H1 (cell line): ENCODE measurements at regions not wholly inside any gene's neighbourhood (a gene's known extent, or its start where the extent isn't known, plus 50 kb on each side); places are given as distances from the start of the nearest gene placed in this dataset.

Source experiments
- CTCF ChIA-PET: fragments of 300-600 bp; sonication (Branson Sonifier 250); formaldehyde crosslinking; loops from one replicate; lab custom pipeline; 2021; ENCODE audit not compliant: partially characterized antibody; lab: Charles Lee
- POLR2A ChIA-PET: fragments of 300-600 bp; sonication (Branson Sonifier 250); formaldehyde crosslinking; loops from one replicate; lab custom pipeline; 2021; ENCODE audit warnings: inconsistent platforms; ENCODE audit not compliant: partially characterized antibody; lab: Charles Lee
- DNase-seq, 2 experiments: peaks; one replicate each; pipeline versions ENCODE4 v3.0.0 to v3.0.0-alpha.2; 2010 to 2022; ENCODE audit warnings: low spot score in 2 of 2, low read depth in 1 of 2, mixed read lengths in 1 of 2
- FAIRE-seq: peaks from 2 replicates; lab custom pipeline; 2011; peaks lifted over from hg19 to GRCh38; lab: Jason Lieb, UNC
- H2AFZ ChIP-seq: 2 replicates; pipeline ENCODE4 v1.8.1; 2012; ENCODE audit warnings: low read length, inconsistent platforms
- H2AK5ac ChIP-seq: 2 replicates; pipeline ENCODE4 v1.6.1; 2013; ENCODE audit warnings: low read depth, low read length
- H2BK120ac ChIP-seq: replicated peaks from 2 replicates; pipeline ENCODE3; 2013; ENCODE audit warnings: low read depth, low read length, inconsistent platforms
- H2BK12ac ChIP-seq: 2 replicates; pipeline ENCODE4 v1.6.1; 2013; ENCODE audit warnings: low read depth, low read length
- H2BK15ac ChIP-seq: 2 replicates; pipeline ENCODE4 v1.6.1; 2013; ENCODE audit warnings: low read length
- H2BK20ac ChIP-seq: 2 replicates; pipeline ENCODE4 v1.6.1; 2013; ENCODE audit warnings: low read length
- H2BK5ac ChIP-seq: 2 replicates; pipeline ENCODE4 v1.6.1; 2013; ENCODE audit warnings: low read depth, low read length
- H3K14ac ChIP-seq: 2 replicates; pipeline ENCODE4 v1.6.1; 2013; ENCODE audit warnings: inconsistent platforms; ENCODE audit not compliant: insufficient read length
- H3K18ac ChIP-seq: 2 replicates; pipeline ENCODE4 v1.6.1; 2013; ENCODE audit warnings: low read length; ENCODE audit errors: extremely low read depth
- H3K23ac ChIP-seq: 2 replicates; pipeline ENCODE4 v1.6.1; 2013; ENCODE audit warnings: inconsistent platforms; ENCODE audit not compliant: insufficient read length
- H3K23me2 ChIP-seq: 2 replicates; pipeline ENCODE4 v1.6.1; 2013; ENCODE audit warnings: low read depth, low read length
- H3K27ac ChIP-seq: 2 replicates; pipeline ENCODE4 v1.6.1; 2011; ENCODE audit warnings: low read depth, low read length, inconsistent platforms
- H3K27me3 ChIP-seq, 4 experiments: replicated peaks in 1 of 4; 1 replicate in 1 of 4; 2 replicates in 3 of 4; pipeline versions ENCODE4 v1.6.1 to v1.8.1; 2011 to 2013; ENCODE audit warnings: low read length in 3 of 4, mild to moderate bottlenecking in 3 of 4, inconsistent platforms in 2 of 4, mixed read lengths in 2 of 4, moderate library complexity in 1 of 4; ENCODE audit not compliant: control insufficient read depth in 3 of 4, insufficient read depth in 3 of 4; ENCODE audit errors: extremely low read depth in 1 of 4
- H3K36me3 ChIP-seq, 4 experiments: 2 replicates each; pipeline versions ENCODE4 v1.6.1 to v1.8.1; 2011 to 2013; ENCODE audit warnings: mild to moderate bottlenecking in 4 of 4, low read length in 3 of 4, moderate library complexity in 2 of 4, control low read depth in 1 of 4, inconsistent platforms in 1 of 4; ENCODE audit not compliant: insufficient read depth in 4 of 4, control insufficient read depth in 2 of 4
- H3K4ac ChIP-seq: replicated peaks from 2 replicates; pipeline ENCODE3; 2013; ENCODE audit warnings: low read length, low read depth, mixed read lengths, inconsistent platforms; ENCODE audit not compliant: insufficient read length
- H3K4me1 ChIP-seq, 4 experiments: replicated peaks in 1 of 4; 1 replicate in 1 of 4; 2 replicates in 3 of 4; pipeline versions ENCODE4 v1.6.1 to v1.8.1; 2011 to 2013; ENCODE audit warnings: low read length in 3 of 4, inconsistent platforms in 2 of 4, mixed read lengths in 1 of 4; ENCODE audit not compliant: insufficient read depth in 4 of 4, control insufficient read depth in 3 of 4
- H3K4me2 ChIP-seq, 2 experiments: 2 replicates each; pipeline versions ENCODE4 v1.6.1 to v1.8.1; 2011 to 2013; ENCODE audit warnings: low read depth in 2 of 2, low read length in 2 of 2, control low read depth in 1 of 2, inconsistent platforms in 1 of 2, mild to moderate bottlenecking in 1 of 2; ENCODE audit not compliant: insufficient read depth in 1 of 2
- H3K4me3 ChIP-seq, 4 experiments: fragments of 200-600, 300-600 bp in 1 of 4; sonication (generic), shearing (Covaris generic), sonication (Bioruptor Twin) in 1 of 4; 2 replicates each; pipeline versions ENCODE4 v1.5.1 to v1.8.1; 2011 to 2016; ENCODE audit warnings: low read length in 4 of 4, low read depth in 3 of 4, control low read depth in 2 of 4, inconsistent platforms in 2 of 4, mild to moderate bottlenecking in 2 of 4, mixed read lengths in 1 of 4, moderate library complexity in 1 of 4; ENCODE audit not compliant: insufficient read depth in 2 of 4; ENCODE audit errors: extremely low read depth in 1 of 4
- H3K56ac ChIP-seq: replicated peaks from 2 replicates; pipeline ENCODE3; 2013; ENCODE audit warnings: low read depth, mild to moderate bottlenecking, mixed read lengths, low read length, inconsistent platforms; ENCODE audit not compliant: insufficient read length
- H3K79me1 ChIP-seq: 2 replicates; pipeline ENCODE4 v1.6.1; 2013; ENCODE audit warnings: low read depth, low read length, control low read depth
- H3K79me2 ChIP-seq, 2 experiments: 2 replicates each; pipeline versions ENCODE4 v1.6.1 to v1.8.1; 2012 to 2013; ENCODE audit warnings: low read length in 2 of 2, mild to moderate bottlenecking in 2 of 2, inconsistent platforms in 1 of 2; ENCODE audit not compliant: insufficient read depth in 2 of 2, control insufficient read depth in 1 of 2
- H3K9ac ChIP-seq, 4 experiments: replicated peaks in 1 of 4; 1 replicate in 1 of 4; 2 replicates in 3 of 4; pipeline versions ENCODE4 v1.6.1 to v1.8.1; 2011 to 2013; ENCODE audit warnings: low read depth in 3 of 4, low read length in 3 of 4, control low read depth in 2 of 4, mild to moderate bottlenecking in 2 of 4, moderate library complexity in 2 of 4, inconsistent platforms in 1 of 4; ENCODE audit errors: extremely low read depth in 1 of 4
- H3K9me3 ChIP-seq, 2 experiments: 2 replicates each; pipeline versions ENCODE4 v1.6.1 to v1.8.1; 2012 to 2013; ENCODE audit warnings: mild to moderate bottlenecking in 2 of 2, moderate library complexity in 2 of 2, control low read depth in 1 of 2, inconsistent platforms in 1 of 2, low read depth in 1 of 2, low read length in 1 of 2, mixed read lengths in 1 of 2; ENCODE audit not compliant: insufficient read depth in 2 of 2
- H4K20me1 ChIP-seq, 2 experiments: replicated peaks in 1 of 2; 2 replicates each; pipeline versions ENCODE3 to v1.8.1; 2011 to 2013; ENCODE audit warnings: inconsistent platforms in 2 of 2, low read length in 2 of 2, mild to moderate bottlenecking in 1 of 2; ENCODE audit not compliant: insufficient read depth in 2 of 2, control insufficient read depth in 1 of 2
- H4K5ac ChIP-seq: 2 replicates; pipeline ENCODE4 v1.6.1; 2013; ENCODE audit warnings: low read length, low read depth, mixed read lengths, inconsistent platforms; ENCODE audit not compliant: insufficient read length
- H4K8ac ChIP-seq: 2 replicates; pipeline ENCODE4 v1.8.0; 2013; ENCODE audit warnings: mild to moderate bottlenecking, moderate library complexity, low read length, inconsistent platforms; ENCODE audit not compliant: insufficient read depth; ENCODE audit errors: extremely low read depth
- H4K91ac ChIP-seq: replicated peaks from 2 replicates; pipeline ENCODE3; 2013; ENCODE audit warnings: low read length, mixed read lengths, inconsistent platforms; ENCODE audit not compliant: insufficient read length
- BRCA1 ChIP-seq: IDR thresholded peaks from 2 replicates; pipeline ENCODE4 v1.6.1; 2012; ENCODE audit warnings: low read depth, low read length, improper control_type of control experiment
- CBX8 ChIP-seq: fragments of 300-800, 300-1000 bp; sonication (generic); IDR thresholded peaks from 2 replicates; pipeline ENCODE4 v1.7.1; 2016; ENCODE audit warnings: low read depth, low read length, borderline replicate concordance
- CTBP2 ChIP-seq: IDR thresholded peaks from 2 replicates; pipeline ENCODE4 v1.7.0; 2011; ENCODE audit warnings: borderline replicate concordance, mild to moderate bottlenecking, moderate library complexity, mixed read lengths, low read length; ENCODE audit not compliant: insufficient read depth, insufficient read length
- HDAC2 ChIP-seq, 2 experiments: fragments of 300-600 bp in 1 of 2; sonication (generic) in 1 of 2; IDR thresholded peaks; 2 replicates each; pipeline ENCODE4 v1.6.1; 2011 to 2012; ENCODE audit warnings: low read depth in 2 of 2, low read length in 2 of 2, mild to moderate bottlenecking in 2 of 2, moderate library complexity in 2 of 2, borderline replicate concordance in 1 of 2, inconsistent platforms in 1 of 2
- KDM1A ChIP-seq: fragments of 200-600, 300-600 bp; sonication (generic); IDR thresholded peaks from 2 replicates; pipeline ENCODE4 v1.7.1; 2016; ENCODE audit warnings: mild to moderate bottlenecking, low read length, borderline replicate concordance
- MAFK ChIP-seq: IDR thresholded peaks from 2 replicates; pipeline ENCODE4 v1.6.1; 2012; ENCODE audit warnings: low read depth, mild to moderate bottlenecking, improper control_type of control experiment, low read length
- RNF2 ChIP-seq: fragments of 200-900, 300-1000 bp; sonication (generic); IDR thresholded peaks from 2 replicates; pipeline ENCODE4 v1.7.1; 2016; ENCODE audit warnings: borderline replicate concordance, low read depth, mild to moderate bottlenecking, antibody characterized with exemption, low read length; ENCODE audit not compliant: poor library complexity, severe bottlenecking; ENCODE audit errors: missing control alignments
- RXRA ChIP-seq: IDR thresholded peaks from 2 replicates; pipeline ENCODE4 v1.6.1; 2011; ENCODE audit warnings: low read depth, mild to moderate bottlenecking, low read length, moderate library complexity; ENCODE audit not compliant: insufficient read depth
- TAF1 ChIP-seq: IDR thresholded peaks from 2 replicates; pipeline ENCODE4 v1.6.1; 2011; ENCODE audit warnings: mild to moderate bottlenecking, low read depth, low read length
- TEAD4 ChIP-seq: IDR thresholded peaks from 2 replicates; pipeline ENCODE4 v1.6.1; 2012; ENCODE audit warnings: low read depth, low read length, inconsistent platforms, mixed read lengths

- CTCF ChIA-PET, result interaction anchor here (1.1 kb wide), 1 partner anchor 737 kb away, joined by 3 read pairs; no protein-coding TSS in a partner anchor
- Histone ChIP-seq H3K4me3 (no peak overlapping the region), H3K14ac (no peak overlapping the region), H4K20me1 (no peaks in the 10 kb centered on the region), H3K23ac (no peak overlapping the region), H3K4ac (no peak overlapping the region), H4K5ac (no peak overlapping the region), H3K9me3 (no peaks in the 10 kb centered on the region), H4K8ac (no peak overlapping the region), H3K18ac (no peak overlapping the region), H2BK5ac (no peak overlapping the region), H3K27ac (no peak overlapping the region), H3K9ac (no peak overlapping the region), H2BK15ac (no peak overlapping the region), H3K79me2 (no peaks in the 10 kb centered on the region), H3K4me2 (no peak overlapping the region), H2BK120ac (no peak overlapping the region), H2AFZ (no peak overlapping the region), H3K56ac (no peak overlapping the region), H3K36me3 (no peaks in the 10 kb centered on the region), H2BK12ac (no peak overlapping the region), H2BK20ac (no peak overlapping the region), H3K79me1 (no peaks in the 10 kb centered on the region), H4K91ac (no peak overlapping the region), H3K27me3 (no peaks in the 10 kb centered on the region), H3K23me2 (no peaks in the 10 kb centered on the region), H2AK5ac (no peak overlapping the region), H3K4me1 (no peaks in the 10 kb centered on the region)
- FAIRE-seq, result no peak
- DNase-seq, result no peak
- POLR2A ChIA-PET, result no interaction called here
- no peak for TF ChIP-seq TEAD4
- TF ChIP-seq CBX8, result no peak
- no peak for TF ChIP-seq KDM1A
- TF ChIP-seq RXRA, result no peak
- TF ChIP-seq BRCA1, result no peak
- TF ChIP-seq TAF1, result no peak
- no peak for TF ChIP-seq RNF2
- no peak for TF ChIP-seq CTBP2
- TF ChIP-seq HDAC2 (IDR thresholded peaks at IDR 0.05; ENCODE audit: borderline replicate concordance in 1 of 2, low read depth in 2 of 2, low read length in 2 of 2), result no peak
- TF ChIP-seq MAFK, result no peak
Measured at GRCh38 chr10:10067644-10068043, 950.0 kb upstream of the CELF2 start.
